ENCODE measurements at regions not wholly inside any gene's neighbourhood (a gene's known extent, or its start where the extent isn't known, plus 50 kb on each side); places are given as distances from the start of the nearest gene placed in this dataset.

- no peak for DNase-seq
- TF ChIP-seq CTCF (IDR thresholded peaks at IDR 0.05) (no peak), POLR2A (IDR thresholded peaks at IDR 0.05) (no peak)
- intact Hi-C loops (cut with DNase I; ENCODE audit: low total_unique reads), result no loop called here
- Histone ChIP-seq H3K27me3 (no peaks in the 10 kb centered on the region), H3K36me3 (ENCODE audit: low read depth, missing control alignments) (no peaks in the 10 kb centered on the region), H3K9me3 (no peaks in the 10 kb centered on the region), H3K27ac (no peak overlapping the region), H3K4me1 (no peaks in the 10 kb centered on the region), H3K4me3 (no peak overlapping the region)
- WGBS, 2 donors, result 72 to 88% methylated on average over 2 of the region's 2 CpGs
Observed at GRCh38 chr20:40749985-40750506, 61.0 kb upstream of the MAFB start.

GRCh38 chr20:40750541-40751035 is 61.6 kb upstream of the MAFB start:
- Histone ChIP-seq H3K4me1 (no peaks in the 10 kb centered on the region), H3K36me3 (ENCODE audit: low read depth, missing control alignments) (no peaks in the 10 kb centered on the region), H3K27me3 (no peaks in the 10 kb centered on the region), H3K9me3 (no peaks in the 10 kb centered on the region), H3K4me3 (no peak overlapping the region), H3K27ac (no peak overlapping the region)
- no peak for TF ChIP-seq CTCF (IDR thresholded peaks at IDR 0.05)
- TF ChIP-seq POLR2A (IDR thresholded peaks at IDR 0.05), result no peak
- DNase-seq, result no peak
- intact Hi-C loops (cut with DNase I; ENCODE audit: low total_unique reads), result no loop called here
- WGBS, 2 donors, result 55 to 71% methylated on average over 5 of the region's 5 CpGs

- intact Hi-C loops (cut with DNase I; ENCODE audit: low total_unique reads), result no loop called here
- no peaks in the 10 kb centered on the region for H3K36me3 ChIP-seq (ENCODE audit: low read depth, missing control alignments)
- no peak for DNase-seq
- TF ChIP-seq CTCF (IDR thresholded peaks at IDR 0.05) (no peak), POLR2A (IDR thresholded peaks at IDR 0.05) (no peak)
- no peaks in the 10 kb centered on the region for H3K4me1 ChIP-seq
- H3K9me3 ChIP-seq, result no peaks in the 10 kb centered on the region
- H3K27me3 ChIP-seq, result no peaks in the 10 kb centered on the region
- H3K27ac ChIP-seq, result no peak overlapping the region
- WGBS, 2 donors, result 81 to 89% methylated on average over 4 of the region's 4 CpGs
- H3K4me3 ChIP-seq, result no peak overlapping the region
Observed at GRCh38 chr20:40753472-40753871, 64.4 kb upstream of the MAFB start.

- H3K4me1 ChIP-seq, result no peaks in the 10 kb centered on the region
- TF ChIP-seq POLR2A (IDR thresholded peaks at IDR 0.05) (no peak), CTCF (IDR thresholded peaks at IDR 0.05) (no peak)
- no peak for DNase-seq
- no peaks in the 10 kb centered on the region for H3K9me3 ChIP-seq
- intact Hi-C loops (cut with DNase I; ENCODE audit: low total_unique reads), result no loop called here
- no peak overlapping the region for H3K27ac ChIP-seq
- no peak overlapping the region for H3K4me3 ChIP-seq
- no peaks in the 10 kb centered on the region for H3K27me3 ChIP-seq
- no peaks in the 10 kb centered on the region for H3K36me3 ChIP-seq (ENCODE audit: low read depth, missing control alignments)
- WGBS, 2 donors, result 19 to 36% methylated on average over 6 of the region's 6 CpGs
Observed at GRCh38 chr20:40754339-40754943, 65.4 kb upstream of the MAFB start.

GRCh38 chr20:40757087-40757486 is 68.1 kb upstream of the MAFB start:
- H3K9me3 ChIP-seq, result no peaks in the 10 kb centered on the region
- no peak for TF ChIP-seq CTCF (IDR thresholded peaks at IDR 0.05)
- TF ChIP-seq POLR2A (IDR thresholded peaks at IDR 0.05), result no peak
- H3K4me1 ChIP-seq, result no peaks in the 10 kb centered on the region
- H3K4me3 ChIP-seq, result no peak overlapping the region
- no peak overlapping the region for H3K27ac ChIP-seq
- H3K36me3 ChIP-seq (ENCODE audit: low read depth, missing control alignments), result no peaks in the 10 kb centered on the region
- H3K27me3 ChIP-seq, result no peaks in the 10 kb centered on the region
- intact Hi-C loops (cut with DNase I; ENCODE audit: low total_unique reads), result no loop called here
- DNase-seq, result no peak

All from testis (tissue), 2 donors.